PC-3 (cell line): ENCODE measurements at regions not wholly inside any gene's neighbourhood (a gene's known extent, or its start where the extent isn't known, plus 50 kb on each side); places are given as distances from the start of the nearest gene placed in this dataset.

Experiments used
- ATAC-seq: fragments of 200-7000 bp; cut with Tn5 transposase; 2 replicates; pipeline ENCODE4 v1.9.1; 2020; ENCODE audit warnings: mild to moderate bottlenecking, moderate library complexity
- BruUV-seq: library from RNA; stranded (reverse); fragments of 400-500 nt; replicated peaks from 2 replicates; lab custom pipeline; 2021; lab: Mats Ljungman, UMichigan
- CTCF ChIA-PET: fragments of 300-600 bp; sonication (Branson Sonifier 250); formaldehyde crosslinking; loops from one replicate; lab custom pipeline; 2022; ENCODE audit warnings: antibody characterized with exemption; lab: Charles Lee
- POLR2A ChIA-PET: fragments of 300-600 bp; sonication (Branson Sonifier 250); formaldehyde crosslinking; loops from one replicate; lab custom pipeline; 2022; ENCODE audit warnings: antibody characterized with exemption; ENCODE audit not compliant: unreplicated experiment; lab: Charles Lee
- DNase-seq: peaks from one replicate; pipeline ENCODE4 v3.0.0-alpha.2; 2015
- H2AFZ ChIP-seq: fragments of 300-600 bp; sonication (generic); 2 replicates; pipeline ENCODE4 v1.6.0; 2016; ENCODE audit warnings: antibody characterized with exemption, low read length
- H3F3A ChIP-seq: fragments of 300-600 bp; sonication (generic); one replicate; pipeline ENCODE4 v1.6.0; 2017; ENCODE audit warnings: antibody characterized with exemption, low read length, control low read depth, mild to moderate bottlenecking; ENCODE audit not compliant: unreplicated experiment
- H3K27ac ChIP-seq: fragments of 300-600 bp; sonication (generic); 2 replicates; pipeline ENCODE4 v1.5.1; 2016; ENCODE audit warnings: mild to moderate bottlenecking, low read length
- H3K27me3 ChIP-seq: fragments of 300-600 bp; sonication (generic); 2 replicates; pipeline ENCODE4 v1.6.1; 2016; ENCODE audit warnings: low read length, mixed read lengths
- H3K36me3 ChIP-seq: fragments of 300-600 bp; sonication (generic); 2 replicates; pipeline ENCODE4 v1.6.1; 2016; ENCODE audit warnings: low read depth, mixed run types, low read length, mixed read lengths
- H3K4me1 ChIP-seq: fragments of 300-600 bp; sonication (generic); 2 replicates; pipeline ENCODE4 v1.5.1; 2016; ENCODE audit warnings: low read length; ENCODE audit not compliant: insufficient read depth
- H3K4me2 ChIP-seq: fragments of 300-600 bp; sonication (generic); 2 replicates; pipeline ENCODE4 v1.6.0; 2016; ENCODE audit warnings: low read length
- H3K4me3 ChIP-seq: fragments of 300-600 bp; sonication (generic); 2 replicates; pipeline ENCODE4 v1.5.1; 2016; ENCODE audit warnings: mild to moderate bottlenecking, low read length, mixed read lengths
- H3K79me2 ChIP-seq: fragments of 300-600 bp; sonication (generic); 2 replicates; pipeline ENCODE4 v1.6.1; 2017; ENCODE audit warnings: low read length, mixed read lengths
- H3K9ac ChIP-seq: fragments of 300-600 bp; sonication (generic); 2 replicates; pipeline ENCODE4 v1.6.0; 2016; ENCODE audit warnings: mild to moderate bottlenecking, low read length
- H3K9me2 ChIP-seq: fragments of 300-600 bp; sonication (generic); replicated peaks from 2 replicates; pipeline ENCODE4 v1.6.1; 2016; ENCODE audit warnings: mixed run types, low read length, mixed read lengths
- H3K9me3 ChIP-seq: fragments of 300-600 bp; sonication (generic); 2 replicates; pipeline ENCODE4 v1.6.1; 2016; ENCODE audit warnings: low read length, mixed read lengths
- H4K20me1 ChIP-seq: fragments of 300-600 bp; sonication (generic); 2 replicates; pipeline ENCODE4 v1.6.1; 2016; ENCODE audit warnings: low read length, mixed read lengths
- EZH2 ChIP-seq: fragments of 300-600 bp; sonication (generic); IDR thresholded peaks from one replicate; pipeline ENCODE4 v1.6.1; 2017; ENCODE audit warnings: antibody characterized with exemption, mild to moderate bottlenecking, low read length; ENCODE audit not compliant: unreplicated experiment
- EZH2phosphoT487 ChIP-seq: fragments of 300-600 bp; sonication (generic); IDR thresholded peaks from 2 replicates; pipeline ENCODE4 v1.6.1; 2018; ENCODE audit warnings: mild to moderate bottlenecking, antibody characterized with exemption, low read length, borderline replicate concordance
- intact Hi-C: fragments of 100-400 bp; cut with micrococcal nuclease; formaldehyde crosslinking; loops from 2 replicates; pipeline ENCODE4 v1.9.0; 2023
- TF ChIP-seq, protein P1 (sequence below): fragments of 300-600 bp; sonication (generic); conservative IDR thresholded peaks from 2 replicates; pipeline ENCODE4 v1.5.1; 2017; ENCODE audit warnings: antibody characterized with exemption, low read depth, mild to moderate bottlenecking, low read length

DNA sequence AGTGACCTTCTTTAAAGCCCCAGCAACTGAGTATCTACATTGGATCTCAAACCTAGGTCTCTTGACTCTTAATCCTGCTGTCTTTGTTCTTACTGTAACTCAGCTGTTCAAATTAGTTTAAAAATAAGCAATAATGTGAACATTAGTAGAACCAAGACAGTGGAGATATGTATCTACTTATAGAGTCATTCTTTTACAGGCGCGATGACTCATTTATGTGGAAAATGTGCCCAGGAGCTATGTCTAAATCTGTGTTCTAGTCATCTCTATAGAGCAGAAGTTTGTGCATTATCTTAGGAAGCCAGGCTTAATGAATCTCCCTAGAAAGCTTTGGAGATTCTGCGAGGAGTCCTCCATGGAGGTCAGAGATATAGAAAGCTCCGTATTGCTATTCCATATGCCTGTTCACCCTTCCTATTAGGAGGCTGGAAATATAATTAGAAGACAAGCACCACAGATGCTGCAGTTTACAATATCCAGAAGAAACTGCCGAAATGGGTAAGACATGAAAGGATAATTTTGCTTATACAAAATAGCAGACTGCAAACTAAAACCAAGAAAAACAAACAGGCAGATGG, 211.6 kb downstream of the TRIB2 start:
- H3K9ac ChIP-seq = peak overlapping the region; percentile 82
- peak overlapping the region; percentile 50 for H3K4me3 ChIP-seq
- no peaks in the 10 kb centered on the region for H3K36me3 ChIP-seq
- ATAC-seq (peak; percentile 70), DNase-seq (peak; percentile 96)
- peaks cover 9% of the 10 kb centered on the region for H3F3A ChIP-seq
- intact Hi-C loops = loop anchor here (1.0 to 2.0 kb wide), 4 partner anchors 61 to 1098 kb away; no protein-coding TSS in a partner anchor
- H4K20me1 ChIP-seq = no peaks in the 10 kb centered on the region
- CTCF ChIA-PET = interaction anchor here (0.6 to 1.2 kb wide), 2 partner anchors 79 to 1099 kb away, joined by 3 to 6 read pairs; no protein-coding TSS in a partner anchor
- BruUV-seq = no TSS peak
- H3K79me2 ChIP-seq = no peaks in the 10 kb centered on the region
- H3K4me1 ChIP-seq = peaks cover 44% of the 10 kb centered on the region
- H3K27me3 ChIP-seq = no peaks in the 10 kb centered on the region
- H3K27ac ChIP-seq = peak overlapping the region; percentile 97
- H3K9me3 ChIP-seq = no peaks in the 10 kb centered on the region
- H3K9me2 ChIP-seq = no peaks in the 10 kb centered on the region
- H3K4me2 ChIP-seq = peak overlapping the region; percentile 84
- no peak for TF ChIP-seq EZH2
- no peak for TF ChIP-seq EZH2phosphoT487
- TF ChIP-seq, protein P1, sequence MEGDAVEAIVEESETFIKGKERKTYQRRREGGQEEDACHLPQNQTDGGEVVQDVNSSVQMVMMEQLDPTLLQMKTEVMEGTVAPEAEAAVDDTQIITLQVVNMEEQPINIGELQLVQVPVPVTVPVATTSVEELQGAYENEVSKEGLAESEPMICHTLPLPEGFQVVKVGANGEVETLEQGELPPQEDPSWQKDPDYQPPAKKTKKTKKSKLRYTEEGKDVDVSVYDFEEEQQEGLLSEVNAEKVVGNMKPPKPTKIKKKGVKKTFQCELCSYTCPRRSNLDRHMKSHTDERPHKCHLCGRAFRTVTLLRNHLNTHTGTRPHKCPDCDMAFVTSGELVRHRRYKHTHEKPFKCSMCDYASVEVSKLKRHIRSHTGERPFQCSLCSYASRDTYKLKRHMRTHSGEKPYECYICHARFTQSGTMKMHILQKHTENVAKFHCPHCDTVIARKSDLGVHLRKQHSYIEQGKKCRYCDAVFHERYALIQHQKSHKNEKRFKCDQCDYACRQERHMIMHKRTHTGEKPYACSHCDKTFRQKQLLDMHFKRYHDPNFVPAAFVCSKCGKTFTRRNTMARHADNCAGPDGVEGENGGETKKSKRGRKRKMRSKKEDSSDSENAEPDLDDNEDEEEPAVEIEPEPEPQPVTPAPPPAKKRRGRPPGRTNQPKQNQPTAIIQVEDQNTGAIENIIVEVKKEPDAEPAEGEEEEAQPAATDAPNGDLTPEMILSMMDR = no peak
- H2AFZ ChIP-seq = no peak overlapping the region
- POLR2A ChIA-PET = interaction anchor here (0.5 to 1.4 kb wide), 2 partner anchors 204 to 212 kb away, joined by 3 to 22 read pairs; partner anchors contain the start of gene TRIB2

DNA sequence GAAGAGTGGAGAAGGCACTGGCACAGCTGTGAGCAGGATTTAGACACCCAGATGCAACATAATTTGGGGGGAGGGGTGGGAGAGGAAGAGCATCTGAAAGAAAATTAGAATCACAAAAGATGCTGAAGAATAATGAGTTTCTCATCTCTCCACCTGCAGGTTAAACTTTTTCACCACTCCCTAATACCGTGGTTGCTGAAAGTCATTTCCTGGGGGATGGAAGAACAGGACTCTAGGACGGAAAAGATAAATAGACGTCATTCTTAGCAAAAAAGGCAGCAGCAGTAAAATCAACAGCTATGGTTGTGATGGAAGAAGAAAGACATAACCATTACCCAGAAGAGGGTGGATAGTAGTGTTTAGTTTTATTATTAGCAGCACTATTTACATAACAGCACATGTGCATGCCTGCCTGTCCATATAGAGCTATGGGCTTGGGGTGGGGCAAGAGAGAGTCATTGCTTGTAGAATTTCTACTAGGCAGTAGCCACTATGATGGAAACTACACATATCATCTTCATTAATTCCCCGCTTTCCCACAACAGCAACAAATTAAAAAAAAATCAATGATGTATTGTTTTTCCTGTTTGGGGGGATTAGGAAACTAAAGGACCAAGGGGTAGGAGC, 212.2 kb downstream of the TRIB2 start:
- POLR2A ChIA-PET = interaction anchor here (0.5 to 1.4 kb wide), 2 partner anchors 204 to 213 kb away, joined by 3 to 22 read pairs; partner anchors contain the start of gene TRIB2

More for the DNA sequence above, 212.2 kb downstream of the TRIB2 start:
- peak overlapping the region; percentile 84 for H3K4me2 ChIP-seq
- TF ChIP-seq, protein P1 = no peak
- TF ChIP-seq EZH2phosphoT487 (no peak), EZH2 (no peak)
- BruUV-seq = no TSS peak
- H3K9me3 ChIP-seq = no peaks in the 10 kb centered on the region
- peak; percentile 80 for DNase-seq
- peak overlapping the region; percentile 50 for H3K4me3 ChIP-seq
- peak overlapping the region; percentile 82 for H3K9ac ChIP-seq
- no peaks in the 10 kb centered on the region for H3K79me2 ChIP-seq
- no peaks in the 10 kb centered on the region for H3K9me2 ChIP-seq
- intact Hi-C loops = loop anchor here (1.0 to 2.0 kb wide), 4 partner anchors 62 to 1099 kb away; no protein-coding TSS in a partner anchor
- ATAC-seq = peak; percentile 65
- H3K27ac ChIP-seq = peak overlapping the region; percentile 97
- H3F3A ChIP-seq = peaks cover 9% of the 10 kb centered on the region
- H3K4me1 ChIP-seq = peaks cover 41% of the 10 kb centered on the region
- CTCF ChIA-PET = interaction anchor here (0.5 to 1.5 kb wide), 7 partner anchors 78 to 1100 kb away, joined by 3 to 9 read pairs (median 3); partner anchors contain the start of gene TRIB2
- H4K20me1 ChIP-seq = no peaks in the 10 kb centered on the region
- no peaks in the 10 kb centered on the region for H3K36me3 ChIP-seq
- no peaks in the 10 kb centered on the region for H3K27me3 ChIP-seq
- no peak overlapping the region for H2AFZ ChIP-seq
